CD8-positive, alpha-beta memory T cell (primary cell): ENCODE measurements at regions not wholly inside any gene's neighbourhood (a gene's known extent, or its start where the extent isn't known, plus 50 kb on each side); places are given as distances from the start of the nearest gene placed in this dataset.

ENCODE experiments used
- CTCF ChIA-PET: fragments of 350-600 bp; sonication (Branson Sonifier 250); formaldehyde crosslinking; loops from one replicate; lab custom pipeline; 2021; ENCODE audit warnings: antibody characterized with exemption; lab: Charles Lee
- POLR2A ChIA-PET: fragments of 350-600 bp; sonication (Branson Sonifier 250); formaldehyde crosslinking; loops from one replicate; lab custom pipeline; 2021; ENCODE audit warnings: antibody characterized with exemption; lab: Charles Lee
- DNase-seq, 5 donors: peaks; one replicate each; pipeline versions ENCODE4 v3.0.0 to v3.0.0-alpha.2; 2020 to 2022; ENCODE audit warnings: mixed read lengths in 1 of 5
- H3K27ac ChIP-seq: one replicate; pipeline ENCODE4 v1.7.0; 2013; ENCODE audit warnings: low read depth, mild to moderate bottlenecking, low read length, moderate library complexity
- H3K27me3 ChIP-seq: 2 replicates; pipeline ENCODE4 v1.7.0; 2013; ENCODE audit warnings: low read length, mild to moderate bottlenecking; ENCODE audit not compliant: insufficient read depth, poor library complexity, severe bottlenecking
- H3K36me3 ChIP-seq: 2 replicates; pipeline ENCODE4 v1.7.0; 2013; ENCODE audit warnings: mild to moderate bottlenecking, low read length, moderate library complexity; ENCODE audit not compliant: insufficient read depth
- H3K4me1 ChIP-seq: 2 replicates; pipeline ENCODE4 v1.7.0; 2013; ENCODE audit warnings: mild to moderate bottlenecking, low read length, moderate library complexity; ENCODE audit not compliant: insufficient read depth
- H3K4me3 ChIP-seq: 2 replicates; pipeline ENCODE4 v1.7.0; 2013; ENCODE audit warnings: mild to moderate bottlenecking, low read length
- H3K9me3 ChIP-seq: 2 replicates; pipeline ENCODE4 v1.7.0; 2013; ENCODE audit warnings: mild to moderate bottlenecking, low read length
- H3K27ac Mint-ChIP-seq, 8 donors: one replicate each; pipeline ENCODE4 v1.8.0; 2020 to 2021; ENCODE audit warnings: mixed read lengths in 8 of 8, mild to moderate bottlenecking in 6 of 8, inconsistent platforms in 3 of 8, moderate library complexity in 3 of 8
- H3K27me3 Mint-ChIP-seq, 2 donors: one replicate each; pipeline ENCODE4 v1.8.0; 2020 to 2021; ENCODE audit warnings: mixed read lengths in 2 of 2, mild to moderate bottlenecking in 1 of 2, moderate library complexity in 1 of 2
- H3K36me3 Mint-ChIP-seq, 3 donors: one replicate each; pipeline ENCODE4 v1.8.0; 2020 to 2021; ENCODE audit warnings: mixed read lengths in 3 of 3, inconsistent platforms in 1 of 3, mild to moderate bottlenecking in 1 of 3
- H3K4me1 Mint-ChIP-seq, 3 donors: one replicate each; pipeline ENCODE4 v1.8.0; 2020 to 2021; ENCODE audit warnings: mixed read lengths in 3 of 3, inconsistent platforms in 1 of 3, mild to moderate bottlenecking in 1 of 3
- H3K4me3 Mint-ChIP-seq, 7 donors: one replicate each; pipeline ENCODE4 v1.8.0; 2020 to 2021; ENCODE audit warnings: mixed read lengths in 7 of 7, mild to moderate bottlenecking in 6 of 7, moderate library complexity in 4 of 7, inconsistent platforms in 2 of 7
- H3K9me3 Mint-ChIP-seq, 5 donors: one replicate each; pipeline ENCODE4 v1.8.0; 2020 to 2022; ENCODE audit warnings: mixed read lengths in 5 of 5, mild to moderate bottlenecking in 3 of 5, moderate library complexity in 2 of 5, inconsistent platforms in 1 of 5

DNA sequence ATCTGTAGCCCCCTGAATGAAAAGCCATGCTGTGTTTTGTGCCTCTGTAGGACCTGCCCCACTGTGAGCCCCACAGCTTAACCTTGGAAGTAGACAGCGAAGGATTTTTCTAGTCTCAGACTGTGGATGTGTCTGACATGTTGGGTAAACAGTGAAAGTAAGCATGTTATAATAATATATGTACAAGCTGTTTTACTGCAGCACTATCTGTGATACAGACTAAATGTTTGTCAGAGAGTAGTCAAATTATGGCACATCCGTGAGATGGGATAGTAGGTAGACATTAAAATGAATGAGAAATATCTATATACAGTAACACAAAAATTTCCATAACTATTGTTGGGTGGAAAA, 381.2 kb upstream of the NR3C2 start:
- POLR2A ChIA-PET = no interaction called here
- CTCF ChIA-PET = no interaction called here
- Mint-ChIP-seq H3K9me3 (peaks cover 0 to 2% (median 2%) of the 10 kb centered on the region in 5 donors), H3K27me3 (peaks cover 0 to 5% of the 10 kb centered on the region in 2 donors), H3K4me1 (no peaks in the 10 kb centered on the region), H3K4me3 (no peak overlapping the region), H3K36me3 (no peaks in the 10 kb centered on the region), H3K27ac (no peak overlapping the region)
- Histone ChIP-seq H3K27ac (no peak overlapping the region), H3K4me1 (no peaks in the 10 kb centered on the region), H3K4me3 (no peak overlapping the region), H3K27me3 (no peaks in the 10 kb centered on the region), H3K36me3 (no peaks in the 10 kb centered on the region), H3K9me3 (no peaks in the 10 kb centered on the region)
- no peak for DNase-seq

DNA sequence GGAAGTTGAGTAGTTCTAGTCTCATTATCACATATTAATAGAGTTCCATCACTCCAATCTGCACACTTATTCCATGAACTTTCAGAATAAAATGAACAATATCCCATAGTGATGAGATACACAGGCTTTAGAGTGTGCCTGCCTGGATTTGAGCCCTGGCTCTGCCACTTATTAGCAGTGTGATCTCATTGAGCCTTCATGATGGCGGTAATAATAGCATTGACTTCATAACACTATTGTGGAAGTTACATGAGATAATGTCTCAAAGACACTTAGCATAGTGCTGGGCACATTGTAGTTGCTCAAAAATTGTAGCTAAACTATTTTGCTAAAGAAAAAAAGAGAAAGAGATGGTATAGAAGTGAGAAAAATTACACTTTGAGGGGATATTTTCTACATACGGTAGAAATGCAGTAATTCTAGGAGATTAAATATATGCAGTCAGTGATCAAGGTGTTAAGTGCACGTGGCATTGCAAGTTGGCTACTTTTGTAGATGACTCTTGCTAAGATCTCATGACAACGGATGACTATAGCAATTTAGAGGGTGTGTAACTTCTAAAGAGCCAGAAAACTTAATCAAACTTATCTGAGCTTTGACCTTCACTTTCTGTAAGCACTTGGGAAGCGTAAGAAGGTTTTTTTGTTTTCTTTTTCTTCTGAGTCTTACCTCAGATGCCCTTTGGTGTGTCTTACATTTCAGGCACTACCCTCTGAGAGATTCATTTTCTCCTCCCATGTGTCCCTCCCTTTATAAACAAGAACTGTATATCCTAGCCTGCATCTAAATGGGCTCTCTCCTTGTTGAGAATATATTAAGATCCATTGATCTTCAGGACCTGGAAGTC, 380.6 kb upstream of the NR3C2 start:
- DNase-seq = no peak
- CTCF ChIA-PET = no interaction called here

DNA sequence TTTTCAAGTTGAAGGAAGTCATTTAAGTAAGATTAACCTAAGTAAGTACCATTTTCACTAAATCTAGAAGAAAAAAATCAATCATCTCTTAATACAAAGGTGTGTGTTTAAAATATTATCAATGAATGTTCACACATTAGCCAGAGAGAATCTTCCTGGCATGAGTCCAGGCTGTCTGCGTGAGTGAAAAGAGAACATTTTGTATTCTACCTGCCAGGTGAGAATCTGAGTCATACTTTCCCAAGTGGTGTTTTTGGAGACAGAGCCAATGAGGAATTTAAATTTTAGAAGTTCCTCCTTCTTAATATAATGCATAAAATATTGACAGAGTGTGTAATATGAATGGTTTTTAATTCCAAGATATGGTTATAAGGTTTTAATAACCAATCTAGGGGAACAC, 371.8 kb upstream of the NR3C2 start:
- no peaks in the 10 kb centered on the region for H3K27me3 ChIP-seq
- Mint-ChIP-seq H3K4me3 (no peak overlapping the region), H3K36me3 (no peaks in the 10 kb centered on the region), H3K4me1 (no peaks in the 10 kb centered on the region), H3K9me3 (peaks cover 0 to 17% (median 7%) of the 10 kb centered on the region in 5 donors), H3K27me3 (peaks cover 0 to 4% of the 10 kb centered on the region in 2 donors), H3K27ac (no peak overlapping the region)
- no peak overlapping the region for H3K4me3 ChIP-seq
- H3K36me3 ChIP-seq = no peaks in the 10 kb centered on the region
- H3K27ac ChIP-seq = no peak overlapping the region
- DNase-seq = no peak
- ChIA-PET CTCF (no interaction called here), POLR2A (no interaction called here)
- H3K4me1 ChIP-seq = no peaks in the 10 kb centered on the region
- no peaks in the 10 kb centered on the region for H3K9me3 ChIP-seq

More for the DNA sequence above, 380.6 kb upstream of the NR3C2 start:
- Histone ChIP-seq H3K27ac (no peak overlapping the region), H3K9me3 (no peaks in the 10 kb centered on the region), H3K4me3 (no peak overlapping the region), H3K4me1 (no peaks in the 10 kb centered on the region), H3K27me3 (no peaks in the 10 kb centered on the region), H3K36me3 (no peaks in the 10 kb centered on the region)
- no peak overlapping the region for H3K27ac Mint-ChIP-seq
- POLR2A ChIA-PET = no interaction called here
- no peak overlapping the region for H3K4me3 Mint-ChIP-seq
- no peaks in the 10 kb centered on the region for H3K4me1 Mint-ChIP-seq
- peaks cover 0 to 5% (median 2%) of the 10 kb centered on the region in 5 donors for H3K9me3 Mint-ChIP-seq
- H3K36me3 Mint-ChIP-seq = no peaks in the 10 kb centered on the region
- peaks cover 0 to 5% of the 10 kb centered on the region in 2 donors for H3K27me3 Mint-ChIP-seq

DNA sequence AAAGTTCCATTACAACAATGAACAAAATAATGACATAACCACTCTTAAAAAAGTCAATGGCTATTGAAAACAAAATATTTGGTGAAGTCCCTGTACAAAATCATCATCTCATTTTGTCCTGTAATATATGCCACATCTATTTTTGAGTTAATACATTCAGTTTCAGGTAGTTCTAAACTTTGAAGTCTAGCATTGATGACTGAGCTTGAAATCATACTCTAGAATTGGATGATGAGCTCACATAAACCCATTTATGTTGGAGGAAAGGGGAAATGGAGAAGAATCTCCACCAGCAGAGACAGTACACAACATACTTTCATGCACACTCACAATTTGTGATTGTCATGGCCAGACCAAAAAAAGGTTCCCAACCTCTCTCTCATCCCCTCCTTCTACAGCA, 371.1 kb upstream of the NR3C2 start:
- Histone ChIP-seq H3K4me3 (no peak overlapping the region), H3K4me1 (no peaks in the 10 kb centered on the region), H3K27me3 (no peaks in the 10 kb centered on the region), H3K9me3 (no peaks in the 10 kb centered on the region), H3K27ac (no peak overlapping the region), H3K36me3 (no peaks in the 10 kb centered on the region)
- peaks cover 0 to 4% of the 10 kb centered on the region in 2 donors for H3K27me3 Mint-ChIP-seq
- H3K4me1 Mint-ChIP-seq = no peaks in the 10 kb centered on the region
- no peaks in the 10 kb centered on the region for H3K36me3 Mint-ChIP-seq
- DNase-seq = no peak
- peaks cover 0 to 19% (median 7%) of the 10 kb centered on the region in 5 donors for H3K9me3 Mint-ChIP-seq
- ChIA-PET POLR2A (no interaction called here), CTCF (no interaction called here)
- no peak overlapping the region for H3K4me3 Mint-ChIP-seq
- H3K27ac Mint-ChIP-seq = no peak overlapping the region

DNA sequence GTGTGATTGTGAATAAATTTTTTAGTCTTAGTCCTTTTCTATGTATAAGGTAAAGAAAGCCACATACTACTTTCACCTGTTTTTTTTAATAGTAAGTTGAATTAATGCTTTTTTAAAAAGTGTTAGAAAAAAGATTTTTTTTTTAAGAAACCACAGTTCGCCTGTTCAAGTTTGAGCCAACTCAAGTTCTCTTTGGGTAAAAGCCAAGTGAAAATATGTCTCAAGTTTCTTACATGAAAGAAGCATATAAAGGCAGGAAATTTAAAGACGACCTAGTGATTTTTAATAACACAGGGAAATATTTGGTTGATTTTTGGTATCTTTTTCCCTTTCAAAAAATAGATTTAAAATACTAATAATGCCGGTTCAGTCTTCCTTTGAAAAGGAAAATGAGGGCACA, 369.9 kb upstream of the NR3C2 start:
- Histone ChIP-seq H3K9me3 (no peaks in the 10 kb centered on the region), H3K36me3 (no peaks in the 10 kb centered on the region), H3K4me3 (no peak overlapping the region), H3K27me3 (no peaks in the 10 kb centered on the region), H3K27ac (no peak overlapping the region), H3K4me1 (no peaks in the 10 kb centered on the region)
- H3K36me3 Mint-ChIP-seq = no peaks in the 10 kb centered on the region
- no peak overlapping the region for H3K27ac Mint-ChIP-seq
- H3K4me1 Mint-ChIP-seq = no peaks in the 10 kb centered on the region
- POLR2A ChIA-PET = no interaction called here
- no peak for DNase-seq
- peaks cover 0 to 17% (median 6%) of the 10 kb centered on the region in 5 donors for H3K9me3 Mint-ChIP-seq
- H3K27me3 Mint-ChIP-seq = peaks cover 0 to 3% of the 10 kb centered on the region in 2 donors
- H3K4me3 Mint-ChIP-seq = no peak overlapping the region
- CTCF ChIA-PET = no interaction called here

DNA sequence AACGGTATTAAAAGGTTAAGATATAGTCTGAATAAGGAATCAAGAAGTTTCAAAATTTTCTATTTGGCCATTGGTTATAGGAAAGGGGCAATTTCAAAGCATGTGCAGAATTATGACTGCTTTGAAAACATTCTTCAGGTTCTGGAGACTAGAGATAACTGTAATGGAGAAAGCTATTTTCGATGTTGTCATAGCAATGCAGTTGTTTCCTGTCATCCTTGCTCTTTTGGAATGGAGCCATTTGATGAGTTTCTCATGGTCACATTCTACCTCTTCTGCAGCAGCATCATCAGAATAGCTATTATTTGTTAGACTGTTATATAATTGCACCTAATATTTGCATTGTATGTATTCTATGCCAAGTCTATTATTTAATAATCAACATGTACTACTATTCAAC, 368.2 kb upstream of the NR3C2 start:
- Histone ChIP-seq H3K36me3 (no peaks in the 10 kb centered on the region), H3K4me3 (no peak overlapping the region), H3K4me1 (no peaks in the 10 kb centered on the region), H3K9me3 (no peaks in the 10 kb centered on the region), H3K27me3 (no peaks in the 10 kb centered on the region), H3K27ac (no peak overlapping the region)
- H3K27ac Mint-ChIP-seq = no peak overlapping the region
- DNase-seq = no peak
- no peaks in the 10 kb centered on the region for H3K27me3 Mint-ChIP-seq
- ChIA-PET POLR2A (no interaction called here), CTCF (no interaction called here)
- no peaks in the 10 kb centered on the region for H3K4me1 Mint-ChIP-seq
- H3K9me3 Mint-ChIP-seq = peaks cover 0 to 16% (median 5%) of the 10 kb centered on the region in 5 donors
- no peaks in the 10 kb centered on the region for H3K36me3 Mint-ChIP-seq
- H3K4me3 Mint-ChIP-seq = no peak overlapping the region

DNA sequence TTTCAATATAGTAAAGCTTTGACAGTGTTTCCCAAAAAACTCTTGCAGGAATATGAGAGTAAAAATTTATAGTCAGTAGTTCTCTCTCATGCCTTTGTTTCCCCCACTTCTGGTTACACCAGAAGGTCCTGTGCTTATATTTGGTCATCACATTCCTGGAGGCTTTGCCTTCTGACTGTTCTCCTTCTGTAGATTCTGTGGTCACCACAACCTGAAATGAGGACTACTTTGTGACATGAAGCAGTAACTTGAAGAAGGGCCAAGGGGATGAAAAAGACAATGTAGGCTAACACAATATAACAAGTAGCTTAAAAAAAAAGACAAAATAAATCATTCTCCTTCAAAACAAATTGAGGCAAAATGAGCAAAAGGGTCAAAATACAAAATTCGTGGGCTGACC, 366.2 kb upstream of the NR3C2 start:
- Histone ChIP-seq H3K9me3 (no peaks in the 10 kb centered on the region), H3K27me3 (no peaks in the 10 kb centered on the region), H3K4me3 (no peak overlapping the region), H3K36me3 (no peaks in the 10 kb centered on the region), H3K27ac (no peak overlapping the region), H3K4me1 (no peaks in the 10 kb centered on the region)
- no peak for DNase-seq
- Mint-ChIP-seq H3K4me3 (no peak overlapping the region), H3K27me3 (no peaks in the 10 kb centered on the region), H3K4me1 (no peaks in the 10 kb centered on the region), H3K27ac (no peak overlapping the region), H3K36me3 (no peaks in the 10 kb centered on the region), H3K9me3 (peaks cover 0 to 9% (median 4%) of the 10 kb centered on the region in 5 donors)
- CTCF ChIA-PET = no interaction called here
- POLR2A ChIA-PET = no interaction called here

DNA sequence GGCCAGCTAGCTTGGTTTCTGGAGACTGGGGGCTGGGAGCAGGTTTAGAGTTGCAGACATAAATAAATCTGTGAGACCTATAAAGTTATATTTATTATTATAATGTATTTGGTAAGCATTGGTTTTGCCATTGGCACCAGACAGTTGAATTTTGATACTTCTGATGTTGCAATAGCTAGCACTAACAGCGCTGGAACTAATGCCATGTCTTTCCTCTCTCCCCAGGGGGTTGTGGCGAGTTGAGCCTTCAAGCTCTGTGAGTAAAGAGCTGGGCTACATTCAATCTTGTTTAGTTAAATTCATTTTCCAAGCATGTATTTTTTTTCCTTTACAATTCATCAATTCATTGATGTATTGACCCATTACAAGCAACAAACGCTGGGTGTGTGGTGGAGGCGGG, 358.7 kb upstream of the NR3C2 start:
- H3K36me3 Mint-ChIP-seq = no peaks in the 10 kb centered on the region
- POLR2A ChIA-PET = no interaction called here
- no peaks in the 10 kb centered on the region for H3K4me1 Mint-ChIP-seq
- no peak overlapping the region for H3K27ac Mint-ChIP-seq
- peaks cover 0 to 5% (median 0%) of the 10 kb centered on the region in 5 donors for H3K9me3 Mint-ChIP-seq
- H3K27me3 Mint-ChIP-seq = peaks cover 0 to 2% of the 10 kb centered on the region in 2 donors
- DNase-seq = no peak
- Histone ChIP-seq H3K27me3 (no peaks in the 10 kb centered on the region), H3K4me1 (no peaks in the 10 kb centered on the region), H3K4me3 (no peak overlapping the region), H3K27ac (no peak overlapping the region), H3K9me3 (no peaks in the 10 kb centered on the region), H3K36me3 (no peaks in the 10 kb centered on the region)
- no peak overlapping the region for H3K4me3 Mint-ChIP-seq
- CTCF ChIA-PET = no interaction called here
